HepG2 (cell line): ENCODE measurements at regions not wholly inside any gene's neighbourhood (a gene's known extent, or its start where the extent isn't known, plus 50 kb on each side); places are given as distances from the start of the nearest gene placed in this dataset.

Experiments used
- DR1 ChIP-seq: sonication (generic); formaldehyde crosslinking; IDR thresholded peaks from 2 replicates; pipeline ENCODE4 v1.8.0; 2021; ENCODE audit warnings: mild to moderate bottlenecking, missing genetic modification reagents, inconsistent platforms
- FOXJ3 ChIP-seq: sonication (generic); formaldehyde crosslinking; IDR thresholded peaks from 2 replicates; pipeline ENCODE4 v1.4.0; 2020; ENCODE audit warnings: missing genetic modification reagents, mild to moderate bottlenecking, borderline replicate concordance
- FOXO4 ChIP-seq: sonication (generic); formaldehyde crosslinking; conservative IDR thresholded peaks from 2 replicates; pipeline ENCODE4 v1.8.1; 2023; ENCODE audit warnings: missing genetic modification reagents
- GABPB1 ChIP-seq: IDR thresholded peaks from 2 replicates; pipeline ENCODE4 v1.6.1; 2016; ENCODE audit warnings: mild to moderate bottlenecking, missing genetic modification reagents, moderate library complexity, missing compliant biosample characterization
- HCFC1 ChIP-seq: fragments of 150-350 bp; IDR thresholded peaks from 2 replicates; pipeline ENCODE4 v1.6.1; 2014; ENCODE audit warnings: low read depth, low read length
- KDM1A ChIP-seq: IDR thresholded peaks from 2 replicates; pipeline ENCODE4 v1.6.1; 2016; ENCODE audit warnings: missing compliant biosample characterization
- MYC ChIP-seq: sonication (generic); formaldehyde crosslinking; IDR thresholded peaks from 2 replicates; pipeline ENCODE4 v1.9.0; 2021; ENCODE audit warnings: missing genetic modification reagents, borderline replicate concordance
- POLR2A ChIP-seq, 2 experiments: IDR thresholded peaks; 2 replicates each; pipeline ENCODE4 v1.6.1; 2011; ENCODE audit warnings: low read depth in 2 of 2, low read length in 2 of 2, mild to moderate bottlenecking in 1 of 2, moderate library complexity in 1 of 2; ENCODE audit not compliant: insufficient read depth in 1 of 2
- USF2 ChIP-seq, 2 experiments: sonication (generic) in 1 of 2; formaldehyde crosslinking in 1 of 2; IDR thresholded peaks; 2 replicates each; pipeline versions ENCODE4 v1.5.1 to v1.6.1; 2011 to 2020; ENCODE audit warnings: borderline replicate concordance in 1 of 2, low read depth in 1 of 2, low read length in 1 of 2, mild to moderate bottlenecking in 1 of 2, missing genetic modification reagents in 1 of 2, moderate library complexity in 1 of 2
- ZNF138 ChIP-seq: sonication (generic); formaldehyde crosslinking; IDR thresholded peaks from 2 replicates; pipeline ENCODE4 v1.5.0; 2020; ENCODE audit warnings: mild to moderate bottlenecking, low read depth, missing genetic modification reagents
- ZNF75D ChIP-seq: sonication (generic); formaldehyde crosslinking; IDR thresholded peaks from 2 replicates; pipeline ENCODE4 v1.8.1; 2023; ENCODE audit warnings: missing genetic modification reagents, mild to moderate bottlenecking, borderline replicate concordance
- TF ChIP-seq, protein P1 (sequence below): sonication (generic); formaldehyde crosslinking; IDR thresholded peaks from 2 replicates; pipeline ENCODE4 v1.8.1; 2023; ENCODE audit warnings: mild to moderate bottlenecking, inconsistent platforms, moderate library complexity, missing genetic modification reagents, borderline replicate concordance
- TF ChIP-seq, protein P2 (sequence below): sonication (generic); formaldehyde crosslinking; IDR thresholded peaks from 2 replicates; pipeline ENCODE4 v1.5.0; 2020; ENCODE audit warnings: mild to moderate bottlenecking, missing genetic modification reagents, moderate library complexity

DNA sequence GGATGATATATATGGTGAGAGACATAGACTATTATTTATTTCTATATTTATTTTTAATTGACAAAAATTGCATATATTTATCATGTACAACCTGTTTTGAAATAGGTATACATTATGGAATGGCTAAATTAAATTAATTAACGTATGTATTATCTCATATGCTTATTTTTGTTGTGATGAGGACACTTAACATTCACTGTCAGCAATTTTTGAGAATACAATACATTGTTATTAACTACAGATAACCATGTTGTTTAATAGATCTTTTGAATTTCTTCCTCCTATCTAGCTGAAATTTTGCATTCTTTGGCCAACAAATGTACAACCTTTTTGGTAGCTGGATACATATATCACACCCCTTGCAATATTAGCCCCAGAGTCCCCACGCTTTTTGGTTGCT, 110.7 kb upstream of the CITED2 start:
- TF ChIP-seq, protein P1, sequence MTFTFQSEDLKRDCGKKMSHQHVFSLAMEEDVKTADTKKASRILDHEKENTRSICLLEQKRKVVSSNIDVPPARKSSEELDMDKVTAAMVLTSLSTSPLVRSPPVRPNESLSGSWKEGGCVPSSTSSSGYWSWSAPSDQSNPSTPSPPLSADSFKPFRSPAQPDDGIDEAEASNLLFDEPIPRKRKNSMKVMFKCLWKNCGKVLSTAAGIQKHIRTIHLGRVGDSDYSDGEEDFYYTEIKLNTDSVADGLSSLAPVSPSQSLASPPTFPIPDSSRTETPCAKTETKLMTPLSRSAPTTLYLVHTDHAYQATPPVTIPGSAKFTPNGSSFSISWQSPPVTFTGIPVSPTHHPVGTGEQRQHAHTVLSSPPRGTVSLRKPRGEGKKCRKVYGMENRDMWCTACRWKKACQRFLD (CRISPR knock-in tag): no peak
- TF ChIP-seq POLR2A (IDR thresholded peaks at IDR 0.05; ENCODE audit: insufficient read depth in 1 of 2, low read depth in 2 of 2, low read length in 2 of 2): no peak
- no peak for TF ChIP-seq FOXO4 (CRISPR knock-in tag)
- TF ChIP-seq, protein P2, sequence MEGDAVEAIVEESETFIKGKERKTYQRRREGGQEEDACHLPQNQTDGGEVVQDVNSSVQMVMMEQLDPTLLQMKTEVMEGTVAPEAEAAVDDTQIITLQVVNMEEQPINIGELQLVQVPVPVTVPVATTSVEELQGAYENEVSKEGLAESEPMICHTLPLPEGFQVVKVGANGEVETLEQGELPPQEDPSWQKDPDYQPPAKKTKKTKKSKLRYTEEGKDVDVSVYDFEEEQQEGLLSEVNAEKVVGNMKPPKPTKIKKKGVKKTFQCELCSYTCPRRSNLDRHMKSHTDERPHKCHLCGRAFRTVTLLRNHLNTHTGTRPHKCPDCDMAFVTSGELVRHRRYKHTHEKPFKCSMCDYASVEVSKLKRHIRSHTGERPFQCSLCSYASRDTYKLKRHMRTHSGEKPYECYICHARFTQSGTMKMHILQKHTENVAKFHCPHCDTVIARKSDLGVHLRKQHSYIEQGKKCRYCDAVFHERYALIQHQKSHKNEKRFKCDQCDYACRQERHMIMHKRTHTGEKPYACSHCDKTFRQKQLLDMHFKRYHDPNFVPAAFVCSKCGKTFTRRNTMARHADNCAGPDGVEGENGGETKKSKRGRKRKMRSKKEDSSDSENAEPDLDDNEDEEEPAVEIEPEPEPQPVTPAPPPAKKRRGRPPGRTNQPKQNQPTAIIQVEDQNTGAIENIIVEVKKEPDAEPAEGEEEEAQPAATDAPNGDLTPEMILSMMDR (CRISPR knock-in tag): no peak
- no peak for TF ChIP-seq KDM1A (CRISPR knock-in tag)
- no peak for TF ChIP-seq ZNF75D (CRISPR knock-in tag)
- TF ChIP-seq FOXJ3 (CRISPR knock-in tag): no peak
- no peak for TF ChIP-seq HCFC1
- no peak for TF ChIP-seq MYC (CRISPR knock-in tag)
- no peak for TF ChIP-seq GABPB1 (CRISPR knock-in tag)
- no peak for TF ChIP-seq USF2 (IDR thresholded peaks at IDR 0.05; ENCODE audit: low read depth, low read length)
- TF ChIP-seq USF2 (CRISPR knock-in tag; IDR thresholded peaks at IDR 0.05; ENCODE audit: borderline replicate concordance): no peak
- TF ChIP-seq DR1 (CRISPR knock-in tag): no peak
- TF ChIP-seq ZNF138 (CRISPR knock-in tag): no peak
